Sigmoid colon (tissue), 6 donors: ENCODE measurements at regions not wholly inside any gene's neighbourhood (a gene's known extent, or its start where the extent isn't known, plus 50 kb on each side); places are given as distances from the start of the nearest gene placed in this dataset.

ENCODE experiments used
- DNase-seq: peaks from one replicate; pipeline ENCODE4 v3.0.0-alpha.2; 2019
- H3K27ac ChIP-seq, 4 donors: fragments of 200-600 bp; sonication (generic); one replicate each; pipeline ENCODE4 v1.5.1; 2016 to 2019; ENCODE audit warnings: mild to moderate bottlenecking in 1 of 4
- H3K27me3 ChIP-seq, 3 donors: fragments of 200-600 bp; sonication (generic); one replicate each; pipeline ENCODE4 v1.5.1; 2019; ENCODE audit warnings: mild to moderate bottlenecking in 1 of 3
- H3K36me3 ChIP-seq, 4 donors: fragments of 200-600 bp; sonication (generic); one replicate each; pipeline ENCODE4 v1.5.1; 2016 to 2019
- H3K4me1 ChIP-seq, 4 donors: fragments of 200-600 bp; sonication (generic); one replicate each; pipeline ENCODE4 v1.5.1; 2017 to 2019
- H3K4me3 ChIP-seq, 4 donors: fragments of 200-600 bp; sonication (generic); one replicate each; pipeline ENCODE4 v1.5.1; 2017 to 2019; ENCODE audit warnings: mild to moderate bottlenecking in 2 of 4, moderate library complexity in 1 of 4
- H3K9me3 ChIP-seq, 4 donors: fragments of 200-600 bp in 3 of 4; sonication (generic) in 3 of 4; one replicate each; pipeline versions ENCODE4 v1.5.1 to v1.6.1; 2013 to 2019
- EP300 ChIP-seq, 4 donors: sonication (generic); formaldehyde crosslinking; IDR thresholded peaks; one replicate each; pipeline ENCODE4 v1.6.1; 2017; ENCODE audit warnings: antibody characterized with exemption in 4 of 4
- POLR2A ChIP-seq, 2 donors: fragments of 450-650 bp; IDR thresholded peaks; one replicate each; pipeline ENCODE4 v1.6.1; 2016; ENCODE audit warnings: antibody characterized with exemption in 2 of 2, mild to moderate bottlenecking in 2 of 2, moderate library complexity in 2 of 2
- POLR2AphosphoS5 ChIP-seq, 4 donors: sonication (generic); formaldehyde crosslinking; IDR thresholded peaks; one replicate each; pipeline ENCODE4 v1.6.1; 2017; ENCODE audit warnings: antibody characterized with exemption in 4 of 4
- WGBS, 2 donors: extraction: QIAGEN DNeasy Blood & Tissue Kit; methylation state at CpG; one replicate each; pipeline ENCODE4 v1.1.7; 2013; 5-methylcytosine and 5-hydroxymethylcytosine counted together
- intact Hi-C: fragments of 100-400 bp; cut with DNase I; formaldehyde crosslinking; loops from one replicate; pipeline ENCODE4 v1.15.1; 2023
- TF ChIP-seq, protein P1 (sequence below), 4 experiments: fragments of 450-650 bp in 3 of 4; fragments of 200-600 bp in 1 of 4; IDR thresholded peaks; one replicate each; pipeline ENCODE4 v1.5.1; 2016 to 2019; ENCODE audit warnings: antibody characterized with exemption in 4 of 4, mild to moderate bottlenecking in 3 of 4, moderate library complexity in 2 of 4
- donor health status: healthy with polysubstance abuse.
- donor health status: healthy.

DNA sequence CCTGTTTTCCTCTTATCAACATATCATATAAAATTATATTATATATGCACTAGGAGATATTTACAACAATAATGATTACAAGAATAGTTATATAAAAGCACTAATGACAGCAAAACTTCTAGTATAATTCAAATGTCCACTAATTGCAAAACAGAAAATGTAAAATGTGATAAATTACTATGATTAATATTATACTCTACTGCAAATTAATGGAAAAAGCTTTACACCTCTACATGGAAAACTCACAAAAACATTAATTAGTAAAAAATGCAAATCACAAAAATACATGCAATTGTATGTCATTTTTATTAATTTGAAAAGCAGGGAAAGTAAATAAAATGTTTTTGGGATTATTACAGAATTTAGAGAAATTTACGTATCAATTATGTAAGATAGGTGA is 681.0 kb upstream of the PCDH20 start:
- no peak overlapping the region for H3K4me3 ChIP-seq
- no peaks in the 10 kb centered on the region for H3K9me3 ChIP-seq
- intact Hi-C loops: no loop called here
- no peaks in the 10 kb centered on the region for H3K27me3 ChIP-seq
- H3K27ac ChIP-seq: no peak overlapping the region
- H3K36me3 ChIP-seq: no peaks in the 10 kb centered on the region
- no peak for DNase-seq
- WGBS, 2 donors: 93 to 95% methylated on average over 1 of the region's 1 CpG
- no peaks in the 10 kb centered on the region for H3K4me1 ChIP-seq
- TF ChIP-seq, protein P1, sequence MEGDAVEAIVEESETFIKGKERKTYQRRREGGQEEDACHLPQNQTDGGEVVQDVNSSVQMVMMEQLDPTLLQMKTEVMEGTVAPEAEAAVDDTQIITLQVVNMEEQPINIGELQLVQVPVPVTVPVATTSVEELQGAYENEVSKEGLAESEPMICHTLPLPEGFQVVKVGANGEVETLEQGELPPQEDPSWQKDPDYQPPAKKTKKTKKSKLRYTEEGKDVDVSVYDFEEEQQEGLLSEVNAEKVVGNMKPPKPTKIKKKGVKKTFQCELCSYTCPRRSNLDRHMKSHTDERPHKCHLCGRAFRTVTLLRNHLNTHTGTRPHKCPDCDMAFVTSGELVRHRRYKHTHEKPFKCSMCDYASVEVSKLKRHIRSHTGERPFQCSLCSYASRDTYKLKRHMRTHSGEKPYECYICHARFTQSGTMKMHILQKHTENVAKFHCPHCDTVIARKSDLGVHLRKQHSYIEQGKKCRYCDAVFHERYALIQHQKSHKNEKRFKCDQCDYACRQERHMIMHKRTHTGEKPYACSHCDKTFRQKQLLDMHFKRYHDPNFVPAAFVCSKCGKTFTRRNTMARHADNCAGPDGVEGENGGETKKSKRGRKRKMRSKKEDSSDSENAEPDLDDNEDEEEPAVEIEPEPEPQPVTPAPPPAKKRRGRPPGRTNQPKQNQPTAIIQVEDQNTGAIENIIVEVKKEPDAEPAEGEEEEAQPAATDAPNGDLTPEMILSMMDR (IDR thresholded peaks at IDR 0.05): no peak
- TF ChIP-seq POLR2AphosphoS5 (IDR thresholded peaks at IDR 0.05): no peak

DNA sequence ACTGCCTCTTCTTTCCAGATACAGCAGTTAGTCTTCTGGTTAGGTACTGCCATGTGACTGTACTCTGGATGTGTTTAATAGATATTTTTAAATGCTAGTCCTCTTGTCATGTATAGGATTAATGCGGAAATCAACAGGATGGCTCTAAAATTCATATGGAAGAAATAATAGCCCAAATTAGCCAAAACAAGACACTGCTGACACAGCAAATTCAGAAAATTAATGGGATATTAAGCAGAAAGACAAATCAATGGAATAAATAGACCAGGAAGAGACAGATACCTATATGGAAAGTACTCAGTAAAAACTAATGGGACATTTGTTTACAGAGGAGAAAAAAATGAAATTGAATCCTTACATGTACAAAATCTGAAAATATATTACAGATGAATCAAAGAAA is 679.3 kb upstream of the PCDH20 start:
- Histone ChIP-seq H3K36me3 (no peaks in the 10 kb centered on the region), H3K27me3 (no peaks in the 10 kb centered on the region), H3K4me1 (no peaks in the 10 kb centered on the region), H3K27ac (no peak overlapping the region), H3K9me3 (no peaks in the 10 kb centered on the region), H3K4me3 (no peak overlapping the region)
- intact Hi-C loops: no loop called here
- no peak for DNase-seq
- WGBS, 2 donors: 91 to 96% methylated on average over 1 of the region's 1 CpG
- no peak for TF ChIP-seq EP300 (IDR thresholded peaks at IDR 0.05)
- TF ChIP-seq POLR2A (IDR thresholded peaks at IDR 0.05): no peak
- TF ChIP-seq POLR2AphosphoS5 (IDR thresholded peaks at IDR 0.05): no peak
- TF ChIP-seq, protein P1 (IDR thresholded peaks at IDR 0.05): no peak

DNA sequence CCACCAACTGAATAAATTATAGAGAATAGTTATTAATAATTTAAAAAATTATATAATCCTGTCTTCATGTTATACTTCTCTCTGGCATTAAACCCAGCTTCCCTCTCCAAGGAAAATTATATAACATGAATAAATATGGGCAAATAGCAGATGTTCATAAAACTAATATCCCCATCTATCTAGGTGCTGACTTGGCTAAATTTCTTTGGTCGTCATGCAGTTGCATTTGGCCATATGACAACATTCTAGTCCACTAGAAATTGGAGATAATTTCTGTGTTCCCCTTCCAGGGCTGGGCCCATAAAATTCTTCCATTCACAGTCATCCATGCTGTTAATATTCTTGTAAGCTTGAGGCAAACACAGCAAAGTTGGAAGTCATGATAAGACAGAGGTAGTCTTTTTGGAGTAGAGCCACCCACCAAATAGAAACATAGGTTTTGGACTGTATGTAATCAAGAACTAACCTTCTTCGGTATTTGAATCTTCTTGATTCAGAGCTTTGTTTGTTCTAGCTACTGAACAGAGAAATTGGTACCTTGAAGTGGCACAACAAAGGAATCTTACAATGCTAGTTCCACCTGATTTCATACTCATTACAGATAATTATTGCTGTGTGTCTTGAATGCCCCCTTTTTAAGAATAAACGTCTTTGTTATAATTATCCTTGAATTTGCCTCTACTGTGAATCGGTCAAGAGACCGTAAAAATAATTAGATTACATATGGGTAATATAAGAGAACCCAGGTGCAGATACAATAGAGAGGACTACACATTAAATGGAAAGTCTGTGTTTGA is 678.5 kb upstream of the PCDH20 start:
- no peaks in the 10 kb centered on the region for H3K36me3 ChIP-seq
- H3K9me3 ChIP-seq: no peaks in the 10 kb centered on the region
- 86 to 89% methylated on average over 5 of the region's 5 CpGs for WGBS, 2 donors
- no peaks in the 10 kb centered on the region for H3K27me3 ChIP-seq
- DNase-seq: no peak
- no peak overlapping the region for H3K4me3 ChIP-seq
- no peaks in the 10 kb centered on the region for H3K4me1 ChIP-seq
- intact Hi-C loops: no loop called here
- no peak for TF ChIP-seq POLR2AphosphoS5 (IDR thresholded peaks at IDR 0.05)
- no peak for TF ChIP-seq POLR2A (IDR thresholded peaks at IDR 0.05)
- no peak for TF ChIP-seq EP300 (IDR thresholded peaks at IDR 0.05)
- TF ChIP-seq, protein P1 (IDR thresholded peaks at IDR 0.05): no peak
- H3K27ac ChIP-seq: no peak overlapping the region

DNA sequence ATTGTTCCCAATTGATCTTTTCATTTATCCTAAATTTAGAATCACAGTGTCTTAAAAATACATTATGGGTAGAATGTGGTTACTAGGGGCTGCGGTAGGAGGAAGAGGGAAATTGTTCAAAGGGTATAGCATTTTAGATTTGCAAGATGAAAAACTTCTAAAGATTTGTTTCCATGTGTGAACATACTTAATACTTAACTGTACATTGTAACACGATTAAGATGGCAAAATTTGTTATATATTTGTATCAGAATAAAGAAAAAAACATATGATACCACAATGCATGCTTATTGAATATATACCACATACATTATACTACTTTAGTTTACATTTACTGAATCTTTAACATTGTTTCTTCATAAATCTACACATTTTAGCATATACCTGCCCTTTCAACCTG is 677.3 kb upstream of the PCDH20 start:
- Histone ChIP-seq H3K4me1 (no peaks in the 10 kb centered on the region), H3K36me3 (no peaks in the 10 kb centered on the region), H3K27ac (no peak overlapping the region), H3K9me3 (no peaks in the 10 kb centered on the region), H3K4me3 (no peak overlapping the region), H3K27me3 (no peaks in the 10 kb centered on the region)
- 75 to 80% methylated on average over 2 of the region's 2 CpGs for WGBS, 2 donors
- no peak for TF ChIP-seq POLR2A (IDR thresholded peaks at IDR 0.05)
- no peak for TF ChIP-seq POLR2AphosphoS5 (IDR thresholded peaks at IDR 0.05)
- TF ChIP-seq, protein P1 (IDR thresholded peaks at IDR 0.05): no peak
- no peak for TF ChIP-seq EP300 (IDR thresholded peaks at IDR 0.05)
- no peak for DNase-seq
- intact Hi-C loops: no loop called here

DNA sequence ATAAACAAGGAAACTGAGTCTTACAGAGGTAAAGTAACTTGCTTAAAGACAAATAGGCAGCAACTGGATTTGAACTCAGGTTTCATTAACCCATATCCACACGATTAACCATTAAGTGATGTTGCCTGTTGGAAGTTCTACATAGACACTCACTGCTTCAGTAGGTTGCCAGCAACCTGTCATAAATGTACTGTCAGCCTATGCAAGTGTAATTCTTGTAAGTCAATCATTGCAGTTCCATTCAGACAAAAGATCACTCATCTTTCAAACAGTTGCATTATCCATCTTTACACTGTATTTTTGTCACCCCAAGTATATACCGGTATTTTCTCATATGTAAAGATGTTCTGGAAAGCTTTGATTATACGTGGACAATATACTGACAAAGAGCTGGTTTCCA is 676.9 kb upstream of the PCDH20 start:
- TF ChIP-seq, protein P1 (IDR thresholded peaks at IDR 0.05): no peak
- TF ChIP-seq POLR2AphosphoS5 (IDR thresholded peaks at IDR 0.05): no peak
- no peak for TF ChIP-seq EP300 (IDR thresholded peaks at IDR 0.05)
- no peak for TF ChIP-seq POLR2A (IDR thresholded peaks at IDR 0.05)
- H3K9me3 ChIP-seq: no peaks in the 10 kb centered on the region
- H3K27ac ChIP-seq: no peak overlapping the region
- H3K4me1 ChIP-seq: no peaks in the 10 kb centered on the region
- H3K27me3 ChIP-seq: no peaks in the 10 kb centered on the region
- 79 to 82% methylated on average over 3 of the region's 3 CpGs for WGBS, 2 donors
- intact Hi-C loops: no loop called here
- H3K4me3 ChIP-seq: no peak overlapping the region
- no peak for DNase-seq
- no peaks in the 10 kb centered on the region for H3K36me3 ChIP-seq
